GM18517 (cell line): ENCODE measurements at regions not wholly inside any gene's neighbourhood (a gene's known extent, or its start where the extent isn't known, plus 50 kb on each side); places are given as distances from the start of the nearest gene placed in this dataset.
"Not testable (repeated sequence)": the region's sequence is repeated elsewhere in the genome, so short reads cannot be mapped to it uniquely, and the experiment has no call there.

Experiments used
- ATAC-seq: cut with Tn5 transposase; IDR thresholded peaks from one replicate; pipeline ENCODE4 v1.9.1; 2021; ENCODE audit warnings: mild to moderate bottlenecking, moderate library complexity; ENCODE audit not compliant: unreplicated experiment

- ATAC-seq: no peak
Observed at GRCh38 chr2:52260904-52261303, 1229.0 kb upstream of the NRXN1 start.

DNA sequence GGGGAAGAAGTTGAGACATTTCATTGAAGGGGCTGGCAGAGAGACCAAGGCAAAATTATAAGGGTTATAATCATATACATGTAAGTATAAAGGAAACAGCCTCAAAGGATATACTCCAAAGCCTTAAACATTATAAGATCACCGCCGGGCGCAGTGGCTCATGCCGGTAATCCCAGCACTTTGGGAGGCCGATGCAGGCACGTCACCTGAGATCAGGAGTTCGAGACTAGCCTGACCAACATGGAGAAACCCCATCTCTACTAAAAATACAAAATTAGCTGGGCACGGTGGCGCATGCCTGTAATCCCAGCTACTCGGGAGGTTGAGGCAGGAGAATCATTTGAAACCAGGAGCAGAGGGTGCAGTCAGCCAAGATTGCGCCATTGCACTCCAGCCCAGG is 1227.0 kb upstream of the NRXN1 start:
- ATAC-seq: not testable (repeated sequence)

DNA sequence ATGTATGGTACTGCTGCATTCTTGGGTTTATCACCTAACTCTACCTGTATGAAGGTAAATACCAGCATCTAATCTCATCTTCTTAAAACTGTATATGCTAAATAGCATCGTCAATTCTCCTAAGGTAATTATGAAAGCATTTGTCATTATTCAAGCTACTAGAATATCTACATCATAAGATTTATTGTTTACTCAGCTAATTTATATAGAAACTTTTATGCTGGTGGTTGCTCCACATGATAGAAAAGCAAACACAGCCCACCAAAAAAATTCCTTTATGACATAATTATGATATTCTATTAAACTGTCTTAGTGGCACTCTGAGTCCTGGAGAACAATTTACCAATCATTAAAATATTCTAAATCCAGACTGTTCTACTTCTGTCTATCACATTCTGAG is 1226.1 kb upstream of the NRXN1 start:
- ATAC-seq: no peak

- ATAC-seq: no peak
Observed at GRCh38 chr2:52253416-52253980, 1221.6 kb upstream of the NRXN1 start.

DNA sequence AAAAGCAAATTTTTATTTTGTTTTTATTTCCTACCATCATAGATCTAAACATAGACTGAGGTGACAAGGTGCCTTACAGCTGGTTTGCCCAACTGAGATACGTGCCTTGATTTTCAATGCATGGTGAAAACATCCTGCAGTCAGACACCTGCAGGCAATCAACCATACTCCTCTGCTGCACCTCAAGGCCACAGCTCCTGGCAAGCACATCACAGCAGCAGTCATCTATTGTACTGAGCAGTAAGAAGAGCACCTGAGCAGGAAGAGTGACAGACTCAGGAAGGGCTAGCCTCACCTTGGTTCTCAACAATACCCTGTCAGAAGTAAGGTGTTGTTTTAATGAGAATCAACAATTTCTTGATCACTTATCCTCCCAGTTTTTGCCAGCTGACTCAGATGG is 1206.8 kb upstream of the NRXN1 start:
- ATAC-seq: no peak

GRCh38 chr2:52222128-52222527 is 1190.2 kb upstream of the NRXN1 start:
- ATAC-seq: no peak

GRCh38 chr2:52220393-52220792 is 1188.5 kb upstream of the NRXN1 start:
- ATAC-seq: no peak

- no peak for ATAC-seq
Observed at GRCh38 chr2:52210611-52211010, 1178.7 kb upstream of the NRXN1 start.

GRCh38 chr2:52210161-52210560 is 1178.2 kb upstream of the NRXN1 start:
- ATAC-seq: no peak

- no peak for ATAC-seq
Observed at GRCh38 chr2:52194342-52194741, 1162.4 kb upstream of the NRXN1 start.

- ATAC-seq: no peak
Observed at GRCh38 chr2:52193804-52194203, 1161.9 kb upstream of the NRXN1 start.

GRCh38 chr2:52192656-52193055 is 1160.7 kb upstream of the NRXN1 start:
- ATAC-seq: no peak

DNA sequence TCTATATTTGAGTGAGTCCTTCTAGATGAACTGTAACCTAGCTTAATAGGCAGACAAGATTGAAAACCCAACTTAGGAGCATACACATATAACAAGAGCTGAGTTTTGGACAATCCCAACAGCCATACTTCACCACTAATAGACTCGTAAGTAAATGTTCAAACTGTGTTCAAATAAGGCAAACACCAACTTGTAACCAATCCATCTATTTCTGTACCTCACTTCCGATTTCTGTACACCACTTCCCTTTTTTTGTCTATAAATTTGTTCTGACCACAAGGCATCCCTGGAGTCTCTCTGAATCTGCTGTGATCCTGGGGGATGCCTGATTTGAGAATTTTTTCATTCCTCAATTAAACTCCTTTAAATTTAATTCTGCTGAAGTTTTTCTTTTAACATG is 1149.1 kb upstream of the NRXN1 start:
- ATAC-seq: no peak

GRCh38 chr2:52178845-52179244 is 1146.9 kb upstream of the NRXN1 start:
- no peak for ATAC-seq

- ATAC-seq: no peak
Observed at GRCh38 chr2:52145005-52145404, 1113.1 kb upstream of the NRXN1 start.

- ATAC-seq: no peak
Observed at GRCh38 chr2:52144590-52144989, 1112.7 kb upstream of the NRXN1 start.

DNA sequence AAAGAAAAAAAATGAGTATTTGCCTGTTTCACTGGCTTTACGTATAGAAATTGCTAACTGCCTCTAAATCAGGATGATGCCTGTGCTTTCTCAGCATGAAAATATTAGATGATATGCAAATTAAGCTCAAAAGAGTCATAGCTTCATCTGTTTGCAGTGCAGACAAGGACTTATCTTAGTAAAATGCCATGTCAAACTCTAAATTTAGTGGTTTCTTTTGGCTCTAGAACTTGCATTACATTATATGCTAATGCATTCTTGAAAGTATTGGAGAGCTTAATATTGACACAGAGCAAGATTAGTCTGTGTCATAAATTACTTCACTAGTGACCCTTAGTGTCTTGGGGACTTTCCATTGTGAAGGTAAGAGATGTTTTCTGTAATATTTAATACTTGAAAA is 1109.1 kb upstream of the NRXN1 start:
- no peak for ATAC-seq

DNA sequence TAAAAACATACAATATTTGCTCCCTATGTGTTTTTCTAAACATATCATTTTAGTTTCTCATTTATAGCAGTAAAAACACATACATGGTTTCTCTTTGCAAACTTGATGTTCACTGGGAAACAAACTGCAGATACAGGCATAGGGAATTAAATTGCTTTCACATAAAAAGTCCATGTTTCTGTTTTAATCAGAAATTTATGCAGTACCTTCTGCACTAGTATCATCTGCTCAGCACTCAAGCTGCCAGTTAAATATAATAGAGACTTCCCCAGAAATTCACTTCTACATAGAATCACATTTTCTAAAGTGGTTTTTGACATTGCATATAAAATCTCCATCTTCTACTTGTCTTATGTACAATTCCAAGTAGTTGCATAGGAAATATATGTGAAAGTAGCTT is 1107.3 kb upstream of the NRXN1 start:
- ATAC-seq: no peak

DNA sequence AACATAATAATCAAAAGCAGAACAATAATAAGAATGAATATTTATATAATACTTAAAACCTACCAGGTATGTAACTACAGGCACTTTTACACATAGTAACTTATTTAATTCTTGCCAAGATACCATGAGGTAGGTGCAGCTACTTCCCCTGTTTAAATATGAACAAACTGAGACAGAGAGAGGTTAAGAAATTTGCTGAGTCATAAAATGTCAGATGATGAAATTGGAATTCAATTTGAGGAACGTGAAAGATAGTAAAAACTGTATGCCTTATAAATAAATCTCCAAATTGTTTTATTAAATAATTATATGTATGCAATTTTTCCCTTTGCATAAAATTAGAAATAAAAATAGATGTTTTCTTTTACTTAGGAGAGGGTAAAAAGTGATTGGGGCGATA is 1103.3 kb upstream of the NRXN1 start:
- no peak for ATAC-seq

- no peak for ATAC-seq
Observed at GRCh38 chr2:52128081-52128480, 1096.1 kb upstream of the NRXN1 start.

GRCh38 chr2:52127527-52127926 is 1095.6 kb upstream of the NRXN1 start:
- ATAC-seq: no peak

GRCh38 chr2:52117299-52117698 is 1085.4 kb upstream of the NRXN1 start:
- ATAC-seq: no peak

DNA sequence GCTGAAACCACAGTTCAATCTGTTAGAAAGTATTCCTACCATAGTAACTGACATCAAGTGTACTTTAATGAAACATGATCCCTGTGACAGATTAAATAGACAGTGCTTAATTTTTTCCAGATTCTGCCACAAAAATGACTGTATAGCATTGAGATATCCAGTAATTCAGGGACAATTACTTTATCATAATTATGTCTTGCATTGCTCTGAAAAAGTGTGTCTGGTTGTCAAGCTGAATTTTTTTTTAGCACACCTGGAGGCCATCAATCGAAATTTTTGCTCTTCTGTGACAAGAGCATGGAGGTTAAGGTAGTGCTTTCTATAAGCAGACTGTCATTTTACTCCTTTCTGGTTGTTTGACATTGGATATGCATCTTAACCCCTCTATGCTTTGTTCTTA is 1083.8 kb upstream of the NRXN1 start:
- no peak for ATAC-seq

DNA sequence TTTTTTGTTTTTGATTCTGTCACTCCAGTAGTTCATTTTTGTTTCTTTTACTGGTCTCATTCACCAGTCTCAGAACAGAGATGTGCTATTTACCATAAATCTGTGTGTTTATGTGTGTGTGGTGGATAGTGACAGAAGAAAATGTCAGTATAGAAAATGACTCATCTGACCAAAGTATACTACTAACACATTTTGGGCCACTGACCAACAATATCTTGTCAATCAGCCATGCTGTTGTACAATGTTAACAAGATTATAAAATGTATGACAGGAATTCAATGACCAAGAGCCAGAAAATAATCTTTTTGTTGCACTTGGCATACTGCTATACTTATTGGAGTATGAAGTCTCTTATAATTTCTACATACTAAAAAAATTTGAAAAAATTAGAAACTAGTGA is 1081.4 kb upstream of the NRXN1 start:
- no peak for ATAC-seq
